ENCODE measurements at regions not wholly inside any gene's neighbourhood (a gene's known extent, or its start where the extent isn't known, plus 50 kb on each side); places are given as distances from the start of the nearest gene placed in this dataset.

GRCh38 chr22:22048318-22048942 lies 65.8 kb upstream of the TOP3B start:
- Histone ChIP-seq H3K27ac (ENCODE audit: low read depth, low read length) (no peak overlapping the region), H3K4ac (ENCODE audit: low read depth, low read length) (no peak overlapping the region), H3K4me2 (ENCODE audit: low read length) (no peak overlapping the region), H3K14ac (ENCODE audit: low read length) (no peak overlapping the region), H2BK120ac (ENCODE audit: insufficient read depth, low read length, poor library complexity) (no peak overlapping the region), H2AK5ac (ENCODE audit: low read length) (no peak overlapping the region), H3K18ac (ENCODE audit: low read length) (no peak overlapping the region), H2AFZ (ENCODE audit: insufficient read depth, low read length, poor library complexity) (no peak overlapping the region), H2BK5ac (ENCODE audit: low read depth, low read length, poor library complexity) (no peak overlapping the region), H3K4me3 (ENCODE audit: low read depth, low read length) (no peak overlapping the region), H3K79me1 (ENCODE audit: low read length) (no peaks in the 10 kb centered on the region), H3K9me3 (ENCODE audit: insufficient read depth, low read depth, low read length) (no peaks in the 10 kb centered on the region), H4K12ac (ENCODE audit: low read depth, low read length) (no peak overlapping the region), H3K23ac (ENCODE audit: low read length) (no peak overlapping the region), H3K9ac (ENCODE audit: low read length) (no peak overlapping the region), H4K8ac (ENCODE audit: low read depth, low read length) (no peak overlapping the region), H3K79me2 (ENCODE audit: control insufficient read depth, insufficient read depth, low read length, poor library complexity) (no peaks in the 10 kb centered on the region), H3K4me1 (ENCODE audit: control insufficient read depth in 1 of 2, insufficient read depth in 2 of 2, low read length in 2 of 2) (no peaks in the 10 kb centered on the region), H3K36me3 (ENCODE audit: control insufficient read depth in 1 of 2, insufficient read depth in 2 of 2, low read length in 2 of 2) (no peaks in the 10 kb centered on the region), H4K91ac (ENCODE audit: low read depth, low read length) (no peak overlapping the region), H3K27me3 (ENCODE audit: insufficient read depth, low read length) (no peaks in the 10 kb centered on the region), H2BK12ac (ENCODE audit: low read length) (no peak overlapping the region)
- no peak for DNase-seq
- no CpG with 5 or more reads among the region's 2 CpGs for WGBS (ENCODE audit: extremely low coverage, insufficient coverage, insufficient read length)

- Histone ChIP-seq H3K79me2 (ENCODE audit: control insufficient read depth, insufficient read depth, low read length, poor library complexity) (no peaks in the 10 kb centered on the region), H3K4me1 (ENCODE audit: control insufficient read depth in 1 of 2, insufficient read depth in 2 of 2, low read length in 2 of 2) (no peaks in the 10 kb centered on the region), H3K4ac (ENCODE audit: low read depth, low read length) (no peak overlapping the region), H4K8ac (ENCODE audit: low read depth, low read length) (no peak overlapping the region), H2BK120ac (ENCODE audit: insufficient read depth, low read length, poor library complexity) (no peak overlapping the region), H2BK5ac (ENCODE audit: low read depth, low read length, poor library complexity) (no peak overlapping the region), H3K79me1 (ENCODE audit: low read length) (no peaks in the 10 kb centered on the region), H3K23ac (ENCODE audit: low read length) (no peak overlapping the region), H2AK5ac (ENCODE audit: low read length) (no peak overlapping the region), H3K27me3 (ENCODE audit: insufficient read depth, low read length) (no peaks in the 10 kb centered on the region), H3K4me2 (ENCODE audit: low read length) (no peak overlapping the region), H2BK12ac (ENCODE audit: low read length) (no peak overlapping the region), H4K12ac (ENCODE audit: low read depth, low read length) (no peak overlapping the region), H3K9me3 (ENCODE audit: insufficient read depth, low read depth, low read length) (no peaks in the 10 kb centered on the region), H3K14ac (ENCODE audit: low read length) (no peak overlapping the region), H3K27ac (ENCODE audit: low read depth, low read length) (no peak overlapping the region), H2AFZ (ENCODE audit: insufficient read depth, low read length, poor library complexity) (no peak overlapping the region), H4K91ac (ENCODE audit: low read depth, low read length) (no peak overlapping the region), H3K36me3 (ENCODE audit: control insufficient read depth in 1 of 2, insufficient read depth in 2 of 2, low read length in 2 of 2) (no peaks in the 10 kb centered on the region), H3K4me3 (ENCODE audit: low read depth, low read length) (no peak overlapping the region), H3K18ac (ENCODE audit: low read length) (no peak overlapping the region), H3K9ac (ENCODE audit: low read length) (no peak overlapping the region)
- no CpG with 5 or more reads among the region's 4 CpGs for WGBS (ENCODE audit: extremely low coverage, insufficient coverage, insufficient read length)
- DNase-seq: no peak
These were observed 65.2 kb upstream of the TOP3B start for GRCh38 chr22:22047776-22048175.

GRCh38 chr22:22047266-22047665 lies 64.7 kb upstream of the TOP3B start:
- no peaks in the 10 kb centered on the region for H3K27me3 ChIP-seq (ENCODE audit: insufficient read depth, low read length)
- no peak overlapping the region for H2BK120ac ChIP-seq (ENCODE audit: insufficient read depth, low read length, poor library complexity)
- no peaks in the 10 kb centered on the region for H3K4me1 ChIP-seq (ENCODE audit: control insufficient read depth in 1 of 2, insufficient read depth in 2 of 2, low read length in 2 of 2)
- H3K27ac ChIP-seq (ENCODE audit: low read depth, low read length): no peak overlapping the region
- no peak overlapping the region for H4K12ac ChIP-seq (ENCODE audit: low read depth, low read length)
- H3K18ac ChIP-seq (ENCODE audit: low read length): no peak overlapping the region
- H4K91ac ChIP-seq (ENCODE audit: low read depth, low read length): no peak overlapping the region
- H2BK12ac ChIP-seq (ENCODE audit: low read length): no peak overlapping the region
- no peak overlapping the region for H3K14ac ChIP-seq (ENCODE audit: low read length)
- H3K4me3 ChIP-seq (ENCODE audit: low read depth, low read length): no peak overlapping the region
- H4K8ac ChIP-seq (ENCODE audit: low read depth, low read length): no peak overlapping the region
- H3K4me2 ChIP-seq (ENCODE audit: low read length): no peak overlapping the region
- H3K36me3 ChIP-seq (ENCODE audit: control insufficient read depth in 1 of 2, insufficient read depth in 2 of 2, low read length in 2 of 2): no peaks in the 10 kb centered on the region
- no peaks in the 10 kb centered on the region for H3K9me3 ChIP-seq (ENCODE audit: insufficient read depth, low read depth, low read length)
- H2AK5ac ChIP-seq (ENCODE audit: low read length): no peak overlapping the region
- no peak for DNase-seq
- no peaks in the 10 kb centered on the region for H3K79me1 ChIP-seq (ENCODE audit: low read length)
- H3K9ac ChIP-seq (ENCODE audit: low read length): no peak overlapping the region
- H2BK5ac ChIP-seq (ENCODE audit: low read depth, low read length, poor library complexity): no peak overlapping the region
- no peak overlapping the region for H3K23ac ChIP-seq (ENCODE audit: low read length)
- no peaks in the 10 kb centered on the region for H3K79me2 ChIP-seq (ENCODE audit: control insufficient read depth, insufficient read depth, low read length, poor library complexity)
- H2AFZ ChIP-seq (ENCODE audit: insufficient read depth, low read length, poor library complexity): no peak overlapping the region
- no peak overlapping the region for H3K4ac ChIP-seq (ENCODE audit: low read depth, low read length)
- no CpG with 5 or more reads among the region's 3 CpGs for WGBS (ENCODE audit: extremely low coverage, insufficient coverage, insufficient read length)

- Histone ChIP-seq H3K4me3 (ENCODE audit: low read depth, low read length) (no peak overlapping the region), H2BK5ac (ENCODE audit: low read depth, low read length, poor library complexity) (no peak overlapping the region), H2BK12ac (ENCODE audit: low read length) (no peak overlapping the region), H4K12ac (ENCODE audit: low read depth, low read length) (no peak overlapping the region), H3K27ac (ENCODE audit: low read depth, low read length) (no peak overlapping the region), H3K4me1 (ENCODE audit: control insufficient read depth in 1 of 2, insufficient read depth in 2 of 2, low read length in 2 of 2) (no peaks in the 10 kb centered on the region), H2BK120ac (ENCODE audit: insufficient read depth, low read length, poor library complexity) (no peak overlapping the region), H3K9me3 (ENCODE audit: insufficient read depth, low read depth, low read length) (no peaks in the 10 kb centered on the region), H3K79me1 (ENCODE audit: low read length) (no peaks in the 10 kb centered on the region), H3K18ac (ENCODE audit: low read length) (no peak overlapping the region), H4K8ac (ENCODE audit: low read depth, low read length) (no peak overlapping the region), H4K91ac (ENCODE audit: low read depth, low read length) (no peak overlapping the region), H3K4me2 (ENCODE audit: low read length) (no peak overlapping the region), H2AFZ (ENCODE audit: insufficient read depth, low read length, poor library complexity) (no peak overlapping the region), H3K27me3 (ENCODE audit: insufficient read depth, low read length) (no peaks in the 10 kb centered on the region), H3K4ac (ENCODE audit: low read depth, low read length) (no peak overlapping the region), H3K23ac (ENCODE audit: low read length) (no peak overlapping the region), H3K36me3 (ENCODE audit: control insufficient read depth in 1 of 2, insufficient read depth in 2 of 2, low read length in 2 of 2) (no peaks in the 10 kb centered on the region), H3K14ac (ENCODE audit: low read length) (no peak overlapping the region), H2AK5ac (ENCODE audit: low read length) (no peak overlapping the region), H3K9ac (ENCODE audit: low read length) (no peak overlapping the region), H3K79me2 (ENCODE audit: control insufficient read depth, insufficient read depth, low read length, poor library complexity) (no peaks in the 10 kb centered on the region)
- no CpG with 5 or more reads among the region's 3 CpGs for WGBS (ENCODE audit: extremely low coverage, insufficient coverage, insufficient read length)
- no peak for DNase-seq
These were observed 63.8 kb upstream of the TOP3B start for GRCh38 chr22:22046370-22046769.

All from trophoblast cell (in vitro differentiated cells and primary cell).